Psoas muscle (tissue), 7 donors: ENCODE measurements at regions not wholly inside any gene's neighbourhood (a gene's known extent, or its start where the extent isn't known, plus 50 kb on each side); places are given as distances from the start of the nearest gene placed in this dataset.

Experiments used
- ATAC-seq, 4 donors: fragments of 200-7000 bp; cut with Tn5 transposase; one replicate each; pipeline ENCODE4 v1.9.1; 2020; ENCODE audit warnings: moderate library complexity in 3 of 4, mild to moderate bottlenecking in 2 of 4
- DNase-seq, 2 donors: peaks; one replicate each; pipeline ENCODE4 v3.0.0-alpha.2; 2020
- H3K27ac ChIP-seq: fragments of 200-600 bp; one replicate; pipeline ENCODE4 v1.8.0; 2022
- H3K27me3 ChIP-seq, 3 donors: fragments of 200-600 bp in 1 of 3; one replicate each; pipeline versions ENCODE4 v1.6.1 to v1.8.0; 2013 to 2022; ENCODE audit warnings: low read length in 2 of 3, mild to moderate bottlenecking in 2 of 3, moderate library complexity in 1 of 3; ENCODE audit not compliant: insufficient read depth in 3 of 3
- H3K36me3 ChIP-seq, 2 donors: fragments of 200-600 bp in 1 of 2; one replicate each; pipeline versions ENCODE4 v1.6.1 to v1.8.0; 2013 to 2022; ENCODE audit warnings: low read depth in 1 of 2, mild to moderate bottlenecking in 1 of 2, moderate library complexity in 1 of 2; ENCODE audit not compliant: insufficient read depth in 1 of 2
- H3K4me1 ChIP-seq: fragments of 200-600 bp; one replicate; pipeline ENCODE4 v1.8.0; 2022
- H3K4me3 ChIP-seq: fragments of 200-600 bp; one replicate; pipeline ENCODE4 v1.8.0; 2022; ENCODE audit warnings: mild to moderate bottlenecking
- H3K9me3 ChIP-seq: fragments of 200-600 bp; one replicate; pipeline ENCODE4 v1.8.0; 2022
- CTCF ChIP-seq: fragments of 200-600 bp; IDR thresholded peaks from one replicate; pipeline ENCODE4 v1.8.0; 2022; ENCODE audit warnings: antibody characterized with exemption
- WGBS, 3 donors: extraction: QIAGEN DNeasy Blood & Tissue Kit; methylation state at CpG; one replicate each; pipeline versions ENCODE4 v1.1.6 to v1.1.7; 2013; 5-methylcytosine and 5-hydroxymethylcytosine counted together
- intact Hi-C, 2 donors: fragments of 100-400 bp; cut with DNase I; formaldehyde crosslinking; loops; one replicate each; pipeline versions ENCODE4 v1.11.0 to v1.14.2; 2022
- donor health status: healthy with polysubstance abuse.
- donor health status: DM: no; HTN: no; CAD: no; lungs with moderate emphysema.
- donor health status: Bipolar disorder and iron deficiency.
- donor health status: healthy.
- donor health status: DM: yes; HTN: yes; CAD: no.
- donor health status: DM: no; HTN: no; CAD: no.
- donor health status: DM: yes; HTN: yes; CAD: no.

GRCh38 chr2:65876114-65876513, 443.7 kb upstream of the SPRED2 start:
- intact Hi-C loops, result no loop called here
- TF ChIP-seq CTCF, result no peak
- no peak for ATAC-seq

GRCh38 chr2:65870826-65871225, 438.4 kb upstream of the SPRED2 start:
- Histone ChIP-seq H3K9me3 (no peaks in the 10 kb centered on the region), H3K36me3 (no peaks in the 10 kb centered on the region), H3K4me1 (no peaks in the 10 kb centered on the region), H3K27ac (no peak overlapping the region), H3K27me3 (peaks cover 0 to 3% (median 3%) of the 10 kb centered on the region in 3 donors), H3K4me3 (no peak overlapping the region)
- 61 to 83% (median 72%) methylated on average over 2 of the region's 2 CpGs for WGBS, 3 donors
- TF ChIP-seq CTCF, result no peak
- DNase-seq (no peak), ATAC-seq (no peak)
- intact Hi-C loops, result no loop called here

More at GRCh38 chr2:65876114-65876513, 443.7 kb upstream of the SPRED2 start:
- H3K9me3 ChIP-seq, result no peaks in the 10 kb centered on the region
- 61 to 88% (median 70%) methylated on average over 2 of the region's 2 CpGs for WGBS, 3 donors
- DNase-seq, result no peak
- H3K27ac ChIP-seq, result no peak overlapping the region
- peaks cover 0 to 3% (median 0%) of the 10 kb centered on the region in 3 donors for H3K27me3 ChIP-seq
- no peaks in the 10 kb centered on the region for H3K36me3 ChIP-seq
- H3K4me3 ChIP-seq, result no peak overlapping the region
- H3K4me1 ChIP-seq, result no peaks in the 10 kb centered on the region

GRCh38 chr2:65869296-65869695, 436.9 kb upstream of the SPRED2 start:
- H3K36me3 ChIP-seq, result no peaks in the 10 kb centered on the region
- no peaks in the 10 kb centered on the region for H3K4me1 ChIP-seq
- ATAC-seq (no peak), DNase-seq (no peak)
- H3K27me3 ChIP-seq, result peaks cover 0 to 3% (median 0%) of the 10 kb centered on the region in 3 donors
- H3K9me3 ChIP-seq, result no peaks in the 10 kb centered on the region
- 34 to 41% (median 39%) methylated on average over 5 of the region's 5 CpGs for WGBS, 3 donors
- no peak for TF ChIP-seq CTCF
- H3K27ac ChIP-seq, result no peak overlapping the region
- no peak overlapping the region for H3K4me3 ChIP-seq
- intact Hi-C loops, result no loop called here

- ATAC-seq (no peak), DNase-seq (no peak)
- Histone ChIP-seq H3K36me3 (no peaks in the 10 kb centered on the region), H3K9me3 (no peaks in the 10 kb centered on the region), H3K4me1 (no peaks in the 10 kb centered on the region), H3K27me3 (peaks cover 0 to 3% (median 0%) of the 10 kb centered on the region in 3 donors), H3K27ac (no peak overlapping the region), H3K4me3 (no peak overlapping the region)
- WGBS, 3 donors, result 88 to 99% (median 93%) methylated on average over 5 of the region's 5 CpGs
- intact Hi-C loops, result no loop called here
- no peak for TF ChIP-seq CTCF
These were observed 435.8 kb upstream of the SPRED2 start for GRCh38 chr2:65868177-65868576.

GRCh38 chr2:65867446-65867845, 435.0 kb upstream of the SPRED2 start:
- TF ChIP-seq CTCF, result no peak
- no peaks in the 10 kb centered on the region for H3K9me3 ChIP-seq
- intact Hi-C loops, result no loop called here
- no peak overlapping the region for H3K27ac ChIP-seq
- no peaks in the 10 kb centered on the region for H3K4me1 ChIP-seq
- no peaks in the 10 kb centered on the region for H3K36me3 ChIP-seq
- WGBS, 3 donors, result 58 to 66% (median 59%) methylated on average over 4 of the region's 4 CpGs
- ATAC-seq (no peak), DNase-seq (no peak)
- H3K27me3 ChIP-seq, result peaks cover 0 to 3% (median 0%) of the 10 kb centered on the region in 3 donors
- no peak overlapping the region for H3K4me3 ChIP-seq
